Osteoblast (primary cell): ENCODE measurements at regions not wholly inside any gene's neighbourhood (a gene's known extent, or its start where the extent isn't known, plus 50 kb on each side); places are given as distances from the start of the nearest gene placed in this dataset.

Experiments used
- DNase-seq: peaks from one replicate; pipeline ENCODE4 v3.0.0; 2011; ENCODE audit warnings: low spot score, mixed read lengths; ENCODE audit not compliant: insufficient read length; ENCODE audit errors: missing footprints
- H2AFZ ChIP-seq: 2 replicates; pipeline ENCODE4 v1.6.0; 2011; ENCODE audit warnings: mild to moderate bottlenecking, low read length
- H3K27ac ChIP-seq: 2 replicates; pipeline ENCODE4 v1.5.1; 2011; ENCODE audit warnings: mild to moderate bottlenecking, low read depth, low read length, moderate library complexity
- H3K27me3 ChIP-seq: 2 replicates; pipeline ENCODE4 v1.6.0; 2012; ENCODE audit warnings: mild to moderate bottlenecking, control low read depth, inconsistent platforms, low read length, moderate library complexity; ENCODE audit not compliant: insufficient read depth
- H3K36me3 ChIP-seq: 2 replicates; pipeline ENCODE4 v1.5.1; 2011; ENCODE audit warnings: mild to moderate bottlenecking, low read length, control low read depth, moderate library complexity; ENCODE audit not compliant: insufficient read depth
- H3K4me1 ChIP-seq: 2 replicates; pipeline ENCODE4 v1.5.1; 2011; ENCODE audit warnings: mild to moderate bottlenecking, low read length, control low read depth, moderate library complexity; ENCODE audit not compliant: insufficient read depth
- H3K4me2 ChIP-seq: 2 replicates; pipeline ENCODE4 v1.6.0; 2011; ENCODE audit warnings: mild to moderate bottlenecking, low read length; ENCODE audit not compliant: insufficient read depth
- H3K4me3 ChIP-seq: fragments of 200-600 bp; sonication (generic); 3 replicates; pipeline ENCODE4 v1.5.1; 2012; ENCODE audit warnings: mild to moderate bottlenecking, low read length, inconsistent platforms; ENCODE audit not compliant: insufficient read depth
- H3K79me2 ChIP-seq: 2 replicates; pipeline ENCODE4 v1.6.0; 2012; ENCODE audit warnings: mild to moderate bottlenecking, low read length, control low read depth, inconsistent platforms; ENCODE audit not compliant: insufficient read depth
- H3K9me3 ChIP-seq: 2 replicates; pipeline ENCODE4 v1.5.1; 2011; ENCODE audit warnings: low read depth, low read length, control low read depth
- H4K20me1 ChIP-seq: 2 replicates; pipeline ENCODE4 v1.6.0; 2012; ENCODE audit warnings: mild to moderate bottlenecking, low read length, control low read depth; ENCODE audit not compliant: insufficient read depth
- TF ChIP-seq, protein P1 (sequence below): IDR thresholded peaks from 2 replicates; pipeline ENCODE4 v1.5.1; 2011; ENCODE audit warnings: mild to moderate bottlenecking, low read depth, low read length, moderate library complexity; ENCODE audit errors: extremely low read depth

DNA sequence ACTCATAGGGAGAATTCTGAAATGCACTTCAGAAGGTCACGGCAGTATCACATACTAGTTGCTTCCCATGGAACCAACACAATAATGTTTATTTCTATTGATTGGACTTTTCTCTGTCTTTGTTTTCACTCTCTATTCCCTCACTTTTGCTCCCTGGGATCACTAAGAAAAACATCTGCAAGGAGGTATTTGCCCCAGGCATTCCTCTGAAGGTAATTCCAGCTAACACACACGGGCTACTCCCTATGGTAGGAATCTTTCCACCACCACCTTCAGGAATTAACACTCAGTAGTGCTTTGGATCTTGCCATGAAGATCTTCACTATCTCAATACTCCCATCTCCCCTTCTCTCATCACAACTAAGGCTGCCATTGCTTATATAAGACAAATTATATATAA lies 353.3 kb downstream of the DSC3 start:
- Histone ChIP-seq H3K4me1 (no peaks in the 10 kb centered on the region), H2AFZ (no peak overlapping the region), H4K20me1 (no peaks in the 10 kb centered on the region), H3K4me2 (no peak overlapping the region), H3K27me3 (no peaks in the 10 kb centered on the region), H3K9me3 (peaks cover 2% of the 10 kb centered on the region), H3K79me2 (no peaks in the 10 kb centered on the region), H3K4me3 (no peak overlapping the region), H3K36me3 (no peaks in the 10 kb centered on the region), H3K27ac (no peak overlapping the region)
- DNase-seq = no peak
- TF ChIP-seq, protein P1, sequence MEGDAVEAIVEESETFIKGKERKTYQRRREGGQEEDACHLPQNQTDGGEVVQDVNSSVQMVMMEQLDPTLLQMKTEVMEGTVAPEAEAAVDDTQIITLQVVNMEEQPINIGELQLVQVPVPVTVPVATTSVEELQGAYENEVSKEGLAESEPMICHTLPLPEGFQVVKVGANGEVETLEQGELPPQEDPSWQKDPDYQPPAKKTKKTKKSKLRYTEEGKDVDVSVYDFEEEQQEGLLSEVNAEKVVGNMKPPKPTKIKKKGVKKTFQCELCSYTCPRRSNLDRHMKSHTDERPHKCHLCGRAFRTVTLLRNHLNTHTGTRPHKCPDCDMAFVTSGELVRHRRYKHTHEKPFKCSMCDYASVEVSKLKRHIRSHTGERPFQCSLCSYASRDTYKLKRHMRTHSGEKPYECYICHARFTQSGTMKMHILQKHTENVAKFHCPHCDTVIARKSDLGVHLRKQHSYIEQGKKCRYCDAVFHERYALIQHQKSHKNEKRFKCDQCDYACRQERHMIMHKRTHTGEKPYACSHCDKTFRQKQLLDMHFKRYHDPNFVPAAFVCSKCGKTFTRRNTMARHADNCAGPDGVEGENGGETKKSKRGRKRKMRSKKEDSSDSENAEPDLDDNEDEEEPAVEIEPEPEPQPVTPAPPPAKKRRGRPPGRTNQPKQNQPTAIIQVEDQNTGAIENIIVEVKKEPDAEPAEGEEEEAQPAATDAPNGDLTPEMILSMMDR = no peak

DNA sequence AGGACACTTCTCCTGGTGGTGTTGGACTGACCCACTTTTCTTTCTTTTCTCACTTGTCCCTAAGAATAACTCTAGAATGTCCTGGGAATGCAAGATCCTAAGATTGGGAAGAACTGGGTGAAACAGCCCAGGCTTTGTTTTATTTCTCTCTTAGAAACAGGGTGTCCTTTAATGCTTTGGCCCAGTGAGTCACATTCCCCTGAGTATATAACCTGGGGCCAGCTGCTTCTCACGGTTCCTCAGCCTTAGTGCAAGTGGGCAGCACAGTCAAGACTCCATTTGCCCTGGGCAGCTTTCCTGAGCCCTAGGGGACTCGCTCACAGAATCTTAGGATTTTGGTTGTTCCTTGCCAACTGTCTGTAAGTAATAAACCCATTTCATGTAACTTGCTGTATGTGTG lies 355.0 kb downstream of the DSC3 start:
- Histone ChIP-seq H3K27me3 (no peaks in the 10 kb centered on the region), H2AFZ (no peak overlapping the region), H3K27ac (no peak overlapping the region), H3K9me3 (peaks cover 2% of the 10 kb centered on the region), H3K4me1 (no peaks in the 10 kb centered on the region), H4K20me1 (no peaks in the 10 kb centered on the region), H3K4me2 (no peak overlapping the region), H3K36me3 (no peaks in the 10 kb centered on the region), H3K79me2 (no peaks in the 10 kb centered on the region), H3K4me3 (no peak overlapping the region)
- DNase-seq = no peak
- TF ChIP-seq, protein P1 = no peak

DNA sequence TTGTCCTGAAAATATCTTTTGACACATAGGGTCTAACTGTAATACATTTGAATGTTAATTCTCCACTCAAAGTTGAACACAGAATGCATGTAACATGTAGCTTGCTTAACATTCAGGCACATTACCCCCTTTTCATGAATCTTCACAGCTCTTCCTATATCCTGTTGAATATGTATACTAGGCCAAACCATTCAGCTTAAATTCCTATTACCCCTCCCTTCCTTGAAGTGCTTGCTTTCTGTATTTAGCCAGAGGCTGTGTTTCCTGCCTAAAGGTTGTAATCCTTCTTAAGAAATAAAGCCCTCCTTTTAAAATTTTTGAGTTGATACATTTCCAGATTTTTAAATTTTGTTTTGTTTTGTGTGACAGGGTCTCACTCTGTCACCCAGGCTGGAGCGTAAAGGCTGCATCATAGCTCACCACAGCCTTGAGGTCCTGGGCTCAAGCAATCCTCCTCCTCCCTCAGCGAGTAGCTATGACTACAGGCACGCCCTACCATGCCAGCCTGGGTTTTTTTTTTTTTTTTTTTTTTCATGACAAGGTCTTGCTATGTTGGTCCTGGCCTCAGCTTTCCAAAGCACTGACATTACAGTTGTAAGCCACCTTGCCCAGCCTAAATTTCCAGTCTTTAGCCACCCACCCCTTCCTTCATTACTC lies 357.6 kb downstream of the DSC3 start:
- Histone ChIP-seq H3K27me3 (no peaks in the 10 kb centered on the region), H3K9me3 (peaks cover 2% of the 10 kb centered on the region)
- TF ChIP-seq, protein P1 = no peak

DNA sequence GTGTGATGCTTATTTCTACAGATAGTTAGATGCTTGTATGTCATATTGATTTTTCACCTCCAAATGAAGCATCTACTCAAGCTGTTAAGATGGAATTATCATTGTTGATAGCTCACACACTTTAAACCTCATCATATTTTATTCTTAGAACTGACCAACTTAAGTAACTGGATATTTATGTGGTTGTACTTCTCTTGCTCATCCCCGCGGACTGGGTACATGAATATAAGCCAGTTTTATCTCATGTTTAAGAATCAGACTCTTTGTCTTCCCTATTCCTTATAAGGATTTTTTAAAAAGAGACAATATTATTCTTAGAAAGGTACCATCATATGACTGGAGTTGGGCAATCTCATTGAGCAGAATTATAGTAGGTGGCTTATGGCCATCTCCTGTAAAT lies 358.7 kb downstream of the DSC3 start:
- H3K27ac ChIP-seq = no peak overlapping the region
- H3K4me1 ChIP-seq = no peaks in the 10 kb centered on the region
- H3K79me2 ChIP-seq = no peaks in the 10 kb centered on the region
- no peaks in the 10 kb centered on the region for H4K20me1 ChIP-seq
- peaks cover 2% of the 10 kb centered on the region for H3K9me3 ChIP-seq
- H3K4me2 ChIP-seq = no peak overlapping the region
- no peak for DNase-seq
- no peak overlapping the region for H2AFZ ChIP-seq
- H3K27me3 ChIP-seq = no peaks in the 10 kb centered on the region
- H3K4me3 ChIP-seq = no peak overlapping the region
- TF ChIP-seq, protein P1 = no peak
- H3K36me3 ChIP-seq = no peaks in the 10 kb centered on the region

More for the DNA sequence above, 357.6 kb downstream of the DSC3 start:
- Histone ChIP-seq H3K4me2 (no peak overlapping the region), H2AFZ (no peak overlapping the region), H3K4me3 (no peak overlapping the region), H3K4me1 (no peaks in the 10 kb centered on the region), H4K20me1 (no peaks in the 10 kb centered on the region), H3K79me2 (no peaks in the 10 kb centered on the region), H3K36me3 (no peaks in the 10 kb centered on the region), H3K27ac (no peak overlapping the region)
- no peak for DNase-seq
